ENCODE measurements at regions not wholly inside any gene's neighbourhood (a gene's known extent, or its start where the extent isn't known, plus 50 kb on each side); places are given as distances from the start of the nearest gene placed in this dataset.

GRCh38 chr3:118101891-118102290, 932.8 kb downstream of the IGSF11 start:
- Histone ChIP-seq H3K36me3 (no peaks in the 10 kb centered on the region), H3K27ac (no peak overlapping the region), H3K4me3 (no peak overlapping the region), H3K27me3 (no peaks in the 10 kb centered on the region), H3K4me1 (no peaks in the 10 kb centered on the region), H3K9me3 (no peaks in the 10 kb centered on the region)
- intact Hi-C loops (cut with DNase I): no loop called here
- no peak for DNase-seq
- ATAC-seq: no peak
- 50% methylated on average over 2 of the region's 2 CpGs for WGBS (ENCODE audit: insufficient coverage, low coverage, low lambda C conversion rate, missing lambda C conversion rate)
- TF ChIP-seq CTCF (IDR thresholded peaks at IDR 0.05): no peak
- no peak for TF ChIP-seq POLR2A (IDR thresholded peaks at IDR 0.05)

GRCh38 chr3:118102737-118103136, 931.9 kb downstream of the IGSF11 start:
- Histone ChIP-seq H3K27me3 (no peaks in the 10 kb centered on the region), H3K9me3 (no peaks in the 10 kb centered on the region), H3K4me1 (no peaks in the 10 kb centered on the region), H3K36me3 (no peaks in the 10 kb centered on the region), H3K27ac (no peak overlapping the region), H3K4me3 (no peak overlapping the region)
- WGBS (ENCODE audit: insufficient coverage, low coverage, low lambda C conversion rate, missing lambda C conversion rate): 30% methylated on average over 2 of the region's 2 CpGs
- no peak for TF ChIP-seq CTCF (IDR thresholded peaks at IDR 0.05)
- intact Hi-C loops (cut with DNase I): no loop called here
- no peak for DNase-seq
- ATAC-seq: no peak

GRCh38 chr3:118108201-118108600, 926.4 kb downstream of the IGSF11 start:
- no peak for TF ChIP-seq CTCF (IDR thresholded peaks at IDR 0.05)
- TF ChIP-seq POLR2A (IDR thresholded peaks at IDR 0.05): no peak
- no peak for DNase-seq
- ATAC-seq: no peak
- intact Hi-C loops (cut with DNase I): no loop called here
- H3K4me1 ChIP-seq: no peaks in the 10 kb centered on the region
- no peaks in the 10 kb centered on the region for H3K27me3 ChIP-seq
- WGBS (ENCODE audit: insufficient coverage, low coverage, low lambda C conversion rate, missing lambda C conversion rate): 27% methylated on average over 2 of the region's 2 CpGs
- H3K4me3 ChIP-seq: no peak overlapping the region
- H3K9me3 ChIP-seq: no peaks in the 10 kb centered on the region
- no peak overlapping the region for H3K27ac ChIP-seq
- H3K36me3 ChIP-seq: no peaks in the 10 kb centered on the region

- Histone ChIP-seq H3K27me3 (no peaks in the 10 kb centered on the region), H3K4me1 (no peaks in the 10 kb centered on the region), H3K9me3 (no peaks in the 10 kb centered on the region), H3K4me3 (no peak overlapping the region), H3K36me3 (no peaks in the 10 kb centered on the region), H3K27ac (no peak overlapping the region)
- intact Hi-C loops (cut with DNase I): no loop called here
- TF ChIP-seq CTCF (IDR thresholded peaks at IDR 0.05) (no peak), POLR2A (IDR thresholded peaks at IDR 0.05) (no peak)
- ATAC-seq (no peak), DNase-seq (no peak)
- 57% methylated on average over 2 of the region's 2 CpGs for WGBS (ENCODE audit: insufficient coverage, low coverage, low lambda C conversion rate, missing lambda C conversion rate)
Measured at GRCh38 chr3:118108769-118109168, 925.9 kb downstream of the IGSF11 start.

DNA sequence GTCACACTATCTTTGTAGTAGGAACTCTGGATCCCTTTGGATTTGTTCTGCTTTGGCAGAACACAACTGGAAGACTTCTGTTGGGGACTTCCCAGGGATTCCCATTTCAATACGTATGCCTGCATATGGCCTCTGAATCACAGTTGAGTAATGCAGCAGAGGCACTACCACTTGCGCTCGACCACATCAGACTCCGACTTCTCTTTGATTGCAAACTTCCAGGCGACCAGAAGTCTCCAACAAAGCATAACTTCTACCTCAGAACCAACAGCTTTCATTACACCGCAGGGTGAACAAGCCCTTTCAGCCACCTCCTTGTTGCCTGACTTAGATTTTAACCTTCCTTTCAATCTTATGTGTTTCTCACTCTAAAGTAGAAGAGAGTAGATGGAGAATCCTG, 924.4 kb downstream of the IGSF11 start:
- intact Hi-C loops (cut with DNase I): no loop called here
- ATAC-seq (no peak), DNase-seq (no peak)
- 57% methylated on average over 4 of the region's 6 CpGs for WGBS (ENCODE audit: insufficient coverage, low coverage, low lambda C conversion rate, missing lambda C conversion rate)
- H3K27ac ChIP-seq: no peak overlapping the region
- no peaks in the 10 kb centered on the region for H3K9me3 ChIP-seq
- H3K36me3 ChIP-seq: no peaks in the 10 kb centered on the region
- H3K4me3 ChIP-seq: no peak overlapping the region
- TF ChIP-seq POLR2A (IDR thresholded peaks at IDR 0.05): no peak
- TF ChIP-seq CTCF (IDR thresholded peaks at IDR 0.05): no peak
- H3K27me3 ChIP-seq: no peaks in the 10 kb centered on the region
- no peaks in the 10 kb centered on the region for H3K4me1 ChIP-seq

Measured in right lobe of liver (tissue), 6 donors.